LNCAP (cell line): ENCODE measurements at regions not wholly inside any gene's neighbourhood (a gene's known extent, or its start where the extent isn't known, plus 50 kb on each side); places are given as distances from the start of the nearest gene placed in this dataset.

ENCODE experiments used
- TF ChIP-seq, protein P1 (sequence below): fragments of 450-650 bp; IDR thresholded peaks from 2 replicates; pipeline ENCODE4 v1.5.1; 2017; ENCODE audit warnings: mild to moderate bottlenecking

DNA sequence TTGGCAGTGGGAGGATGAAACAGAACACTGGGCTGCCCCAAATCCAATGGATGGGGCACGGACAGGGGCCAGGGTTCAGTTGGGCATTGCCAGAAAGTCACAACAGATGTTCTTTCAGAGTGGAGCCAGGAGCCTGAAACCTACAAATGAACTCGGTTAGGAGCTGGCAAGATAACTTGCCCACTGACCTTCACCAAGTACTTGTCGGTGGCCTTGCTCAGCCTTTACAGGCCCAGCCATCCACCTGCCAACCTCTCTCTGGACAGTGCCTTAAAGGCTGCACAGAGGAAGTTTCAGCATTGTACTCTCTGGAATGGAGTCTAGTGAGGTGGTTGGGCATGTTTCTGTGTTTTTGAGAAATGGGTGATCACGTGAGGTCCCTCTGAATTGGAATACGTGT, 87.1 kb upstream of the USP9X start:
- TF ChIP-seq, protein P1, sequence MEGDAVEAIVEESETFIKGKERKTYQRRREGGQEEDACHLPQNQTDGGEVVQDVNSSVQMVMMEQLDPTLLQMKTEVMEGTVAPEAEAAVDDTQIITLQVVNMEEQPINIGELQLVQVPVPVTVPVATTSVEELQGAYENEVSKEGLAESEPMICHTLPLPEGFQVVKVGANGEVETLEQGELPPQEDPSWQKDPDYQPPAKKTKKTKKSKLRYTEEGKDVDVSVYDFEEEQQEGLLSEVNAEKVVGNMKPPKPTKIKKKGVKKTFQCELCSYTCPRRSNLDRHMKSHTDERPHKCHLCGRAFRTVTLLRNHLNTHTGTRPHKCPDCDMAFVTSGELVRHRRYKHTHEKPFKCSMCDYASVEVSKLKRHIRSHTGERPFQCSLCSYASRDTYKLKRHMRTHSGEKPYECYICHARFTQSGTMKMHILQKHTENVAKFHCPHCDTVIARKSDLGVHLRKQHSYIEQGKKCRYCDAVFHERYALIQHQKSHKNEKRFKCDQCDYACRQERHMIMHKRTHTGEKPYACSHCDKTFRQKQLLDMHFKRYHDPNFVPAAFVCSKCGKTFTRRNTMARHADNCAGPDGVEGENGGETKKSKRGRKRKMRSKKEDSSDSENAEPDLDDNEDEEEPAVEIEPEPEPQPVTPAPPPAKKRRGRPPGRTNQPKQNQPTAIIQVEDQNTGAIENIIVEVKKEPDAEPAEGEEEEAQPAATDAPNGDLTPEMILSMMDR, result no peak

DNA sequence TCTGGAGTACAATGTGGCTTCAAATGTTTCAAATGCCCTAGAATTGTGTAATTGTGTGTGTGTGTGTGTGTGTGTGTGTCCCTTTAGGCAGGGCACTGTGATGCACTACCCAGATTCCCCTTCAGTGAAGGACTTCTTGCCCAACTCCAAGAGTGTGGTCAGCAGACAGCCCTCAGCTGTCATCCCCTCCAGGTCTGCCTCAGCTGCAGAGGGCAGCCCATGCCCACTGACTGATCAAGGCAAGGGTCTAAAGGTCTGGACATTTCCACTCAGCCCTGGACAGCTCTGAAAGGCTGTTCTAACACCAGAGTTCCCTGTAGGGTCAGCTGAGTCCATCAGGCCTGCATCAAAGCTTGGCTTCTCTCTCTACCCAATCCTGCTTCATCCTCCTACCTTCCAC, 83.9 kb upstream of the USP9X start:
- TF ChIP-seq, protein P1, result no peak

DNA sequence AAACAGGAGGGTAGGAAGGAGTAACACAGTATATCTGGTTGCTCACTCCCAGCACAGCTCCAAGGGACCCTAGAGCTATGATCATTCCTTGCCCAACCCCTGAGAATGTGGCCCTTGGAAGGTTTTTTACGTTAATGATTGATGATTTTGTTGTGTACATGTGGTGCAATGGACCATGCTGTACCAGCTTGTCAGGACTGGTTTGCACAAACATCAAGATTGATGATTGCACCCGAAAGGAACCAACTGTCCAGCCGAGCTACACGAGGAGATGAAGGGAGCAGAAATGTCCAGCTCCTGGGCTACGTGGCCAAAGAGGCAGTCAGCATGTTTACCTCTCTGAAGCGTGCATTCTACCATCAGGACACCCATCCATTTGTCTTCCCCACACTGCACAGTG, 83.2 kb upstream of the USP9X start:
- TF ChIP-seq, protein P1, result no peak

DNA sequence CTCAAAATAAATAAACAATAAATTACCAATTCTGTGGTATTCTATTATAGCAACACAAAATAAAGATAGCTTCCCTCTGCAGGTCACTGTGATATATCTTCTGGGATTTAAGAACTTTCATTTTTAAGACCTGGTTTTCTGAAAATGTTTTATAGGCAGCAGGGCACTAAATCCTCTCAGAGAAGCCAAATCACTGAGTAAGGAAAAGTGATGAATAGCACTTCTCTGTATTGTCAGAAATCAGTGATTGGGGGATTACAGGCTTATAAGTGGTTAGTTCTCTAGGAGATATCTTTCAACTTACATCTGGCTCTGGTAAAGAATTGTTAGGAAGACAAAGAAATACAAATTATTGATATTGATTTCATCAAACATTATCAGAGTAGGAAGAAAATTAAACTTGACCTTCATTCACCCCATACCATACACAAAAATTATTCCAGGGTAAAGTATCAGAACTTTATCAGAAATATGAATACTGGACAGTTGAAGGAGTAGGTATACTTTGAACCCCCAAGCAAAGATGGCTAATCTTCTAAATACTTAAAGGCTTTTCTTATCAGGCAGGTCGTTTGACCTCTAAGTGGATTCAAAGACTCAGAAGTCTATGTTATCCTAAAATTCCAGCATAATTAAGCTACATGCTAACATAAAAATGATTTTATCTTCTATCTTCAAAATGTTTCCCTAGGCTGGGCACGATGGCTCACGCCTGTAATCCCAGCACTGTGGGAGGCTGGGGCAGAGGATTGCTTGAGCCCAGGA, 81.6 kb upstream of the USP9X start:
- TF ChIP-seq, protein P1, result no peak

DNA sequence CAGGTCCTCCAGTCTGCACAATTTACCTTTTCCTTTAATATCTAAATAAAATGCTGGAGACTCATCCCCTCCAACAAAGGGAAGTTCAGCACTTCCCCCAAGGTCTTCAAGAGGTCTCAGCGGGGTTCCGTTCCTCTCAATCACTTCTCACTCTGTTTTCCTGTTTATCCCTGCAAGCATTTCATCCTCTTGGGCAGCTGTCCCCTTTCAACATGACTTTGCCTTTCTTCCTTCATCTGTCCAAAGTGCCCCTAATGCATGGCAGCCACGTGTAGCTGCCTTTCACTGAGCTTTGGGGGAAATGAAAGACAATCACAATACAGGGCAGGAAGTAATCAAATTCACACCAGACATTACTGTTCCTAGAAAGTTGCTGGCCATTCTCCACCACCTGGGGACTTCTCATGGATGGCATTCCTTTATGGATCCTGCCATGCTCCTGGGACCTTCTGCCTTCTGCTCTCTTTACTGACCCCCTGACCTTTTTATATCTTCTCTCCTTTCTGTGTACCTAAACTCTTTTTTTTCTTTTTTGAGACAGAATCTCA, 79.7 kb upstream of the USP9X start:
- TF ChIP-seq, protein P1, result no peak

DNA sequence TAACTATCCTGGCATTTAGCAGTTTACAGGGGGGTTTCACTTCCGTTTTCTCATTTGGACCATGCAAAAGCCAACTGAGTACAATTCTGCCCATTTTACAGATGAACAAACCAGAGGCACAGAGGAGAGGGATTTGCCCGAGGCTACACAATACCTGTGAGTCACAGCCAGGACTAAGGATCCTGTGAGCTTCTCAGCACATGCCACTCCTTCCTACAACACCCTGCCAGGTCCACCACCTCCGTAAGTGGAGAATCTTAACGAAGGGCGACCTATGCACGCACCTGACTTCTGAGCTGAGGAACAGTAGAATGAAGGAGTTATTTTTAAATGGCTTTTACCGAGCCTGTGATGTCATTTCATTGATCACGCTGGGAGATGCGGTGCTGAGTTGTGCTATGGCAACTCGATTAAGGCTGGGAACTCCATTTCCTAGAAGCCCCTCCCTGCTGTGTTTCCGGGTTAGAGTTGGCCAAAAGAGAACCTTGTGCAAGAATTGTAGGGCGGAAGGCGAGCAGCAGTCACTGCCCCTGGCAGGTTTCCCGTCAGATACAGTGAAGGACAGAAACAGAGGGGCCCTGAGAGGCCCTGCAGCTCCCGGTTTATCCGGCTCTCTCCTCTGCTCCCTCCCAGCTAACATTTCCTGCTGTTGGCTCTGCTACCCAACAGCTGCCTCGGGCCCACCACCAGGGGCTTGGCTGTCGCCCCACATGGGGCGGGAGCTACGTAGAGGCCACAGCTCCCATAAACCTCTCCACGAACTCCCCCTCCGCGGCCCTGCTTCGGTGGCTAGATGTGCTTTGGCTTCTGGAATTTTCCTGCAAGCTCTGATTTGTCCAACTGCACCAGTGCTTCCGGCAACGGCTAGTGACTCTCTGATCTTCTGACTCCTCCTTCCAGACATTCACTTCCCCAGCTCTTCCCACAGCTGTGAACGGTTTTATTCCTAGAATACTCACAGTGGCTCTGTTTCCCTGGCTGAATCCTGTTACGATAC, 75.1 kb upstream of the USP9X start:
- TF ChIP-seq, protein P1, result no peak

DNA sequence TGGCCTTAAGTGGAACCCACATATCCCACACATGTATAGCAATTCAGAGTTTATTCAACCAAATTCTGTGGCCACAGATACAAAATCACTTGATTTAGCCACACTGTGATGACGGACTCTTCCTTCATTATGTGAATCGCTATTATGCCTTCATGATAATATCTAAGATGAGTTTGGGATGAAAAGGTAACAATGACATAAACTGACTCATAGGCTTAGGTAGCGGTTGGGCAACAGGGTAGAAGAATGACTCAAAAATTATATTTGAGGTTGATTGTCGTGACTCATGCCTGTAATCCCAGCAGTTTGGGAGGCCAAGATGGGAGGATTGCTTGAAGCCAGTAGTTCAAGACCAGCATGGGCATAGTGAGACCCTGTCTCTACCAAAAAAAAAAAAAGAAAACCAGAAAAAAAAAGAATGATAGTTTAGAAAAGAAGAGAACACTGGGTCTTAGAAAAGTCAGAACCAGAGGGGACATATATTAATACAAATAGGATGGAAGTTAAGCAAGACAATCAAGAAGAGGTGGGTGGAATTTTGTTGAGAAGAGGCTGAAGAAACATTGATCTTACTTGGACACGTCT, 70.4 kb upstream of the USP9X start:
- TF ChIP-seq, protein P1, result no peak
